GM19463 (cell line): ENCODE measurements at regions not wholly inside any gene's neighbourhood (a gene's known extent, or its start where the extent isn't known, plus 50 kb on each side); places are given as distances from the start of the nearest gene placed in this dataset.
"Not testable (repeated sequence)": the region's sequence is repeated elsewhere in the genome, so short reads cannot be mapped to it uniquely, and the experiment has no call there.

Source experiments
- ATAC-seq: cut with Tn5 transposase; IDR thresholded peaks from one replicate; pipeline ENCODE4 v1.9.1; 2021; ENCODE audit warnings: mild to moderate bottlenecking, moderate library complexity; ENCODE audit not compliant: unreplicated experiment

GRCh38 chr6:131424475-131424874 lies 148.6 kb upstream of the ARG1 start:
- ATAC-seq: no peak

DNA sequence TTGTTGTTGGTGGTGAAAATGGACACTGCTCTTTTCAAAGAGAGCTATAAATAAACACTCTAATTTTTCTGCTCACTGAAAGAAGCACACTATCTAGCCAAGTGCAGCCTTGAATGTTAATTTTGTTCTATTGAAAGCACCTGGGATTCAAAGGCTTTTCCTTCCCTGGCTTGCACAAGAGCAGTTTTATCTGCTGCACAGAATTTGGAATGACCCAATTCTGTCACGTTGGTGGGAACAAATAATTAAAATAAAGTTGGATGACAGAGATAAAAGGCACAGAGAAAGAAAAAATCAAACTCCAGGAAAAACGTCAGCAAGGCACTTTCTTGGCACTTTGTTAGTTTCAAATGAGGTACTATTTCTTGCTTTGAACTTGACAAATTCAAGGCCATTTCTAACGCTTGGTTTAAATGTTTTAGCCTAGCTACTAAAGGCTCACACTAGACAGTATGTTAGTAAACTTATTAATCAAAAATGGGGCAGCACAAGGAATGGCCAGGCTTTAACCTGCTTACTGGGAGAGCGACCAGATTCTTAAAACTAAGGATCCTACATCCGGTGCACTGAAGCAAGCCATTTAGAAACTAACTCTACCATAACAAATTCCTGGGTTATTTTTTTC lies 145.5 kb upstream of the ARG1 start:
- no peak for ATAC-seq

DNA sequence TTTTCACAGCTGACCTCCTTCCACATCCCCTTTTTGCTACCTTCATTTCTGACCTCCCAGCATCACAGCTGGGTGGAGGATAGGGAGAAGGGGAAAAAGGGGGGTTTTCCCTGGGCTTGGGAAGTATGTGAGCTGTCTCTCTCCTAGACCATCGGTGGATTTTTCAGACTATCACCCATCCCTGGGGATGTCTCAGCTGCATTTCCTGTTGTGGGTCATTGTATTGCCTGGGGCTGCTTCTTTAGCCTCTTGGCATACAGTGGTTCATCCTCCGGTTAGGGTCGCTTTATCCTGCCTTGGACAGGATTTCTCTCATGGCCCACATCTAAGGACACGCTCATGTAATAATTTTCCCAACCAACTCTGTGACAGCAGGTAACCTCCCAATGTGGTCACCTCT lies 142.5 kb upstream of the ARG1 start:
- ATAC-seq: no peak

- ATAC-seq: no peak
Measured at GRCh38 chr6:131431718-131432117, 141.3 kb upstream of the ARG1 start.

DNA sequence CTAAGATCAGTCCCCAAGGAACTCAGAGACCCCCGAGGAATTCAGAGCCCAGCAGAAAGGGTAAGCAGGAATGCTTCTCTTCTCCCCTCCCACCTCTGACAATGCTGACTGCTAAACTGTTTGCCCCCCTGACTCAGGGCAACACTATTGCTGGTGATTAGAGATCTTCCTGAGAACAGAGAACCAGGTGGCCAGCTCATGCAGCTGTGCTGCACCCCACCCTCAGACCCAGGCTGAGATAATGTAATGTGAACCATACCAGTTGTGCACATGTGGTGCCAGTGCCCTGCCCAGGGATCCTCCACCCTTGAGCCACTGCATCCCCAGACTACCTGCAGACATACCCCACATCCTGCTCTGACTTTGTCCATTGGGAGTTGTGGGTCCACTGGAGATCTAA lies 139.1 kb upstream of the ARG1 start:
- ATAC-seq: no peak

GRCh38 chr6:131436358-131436757 lies 136.7 kb upstream of the ARG1 start:
- no peak for ATAC-seq

DNA sequence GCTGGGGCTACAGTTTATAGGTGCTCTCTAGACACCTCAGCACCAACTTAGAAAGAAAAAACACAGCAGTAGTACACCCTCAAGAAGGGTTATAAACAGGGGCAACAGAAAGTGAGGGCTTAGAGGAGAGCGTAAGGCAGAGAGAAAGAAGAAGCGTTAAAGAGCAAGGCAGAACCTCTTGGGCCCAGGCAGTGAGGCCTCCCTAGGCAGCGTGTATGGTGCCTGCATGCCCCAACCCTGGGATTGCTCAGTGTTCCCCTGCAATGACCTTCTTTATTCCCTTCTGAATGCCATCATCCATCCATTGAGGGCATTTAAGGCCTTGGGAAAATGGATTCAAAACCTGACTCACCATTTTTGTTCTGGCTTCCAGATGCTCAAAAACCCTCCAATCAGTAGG lies 130.0 kb upstream of the ARG1 start:
- ATAC-seq: no peak

DNA sequence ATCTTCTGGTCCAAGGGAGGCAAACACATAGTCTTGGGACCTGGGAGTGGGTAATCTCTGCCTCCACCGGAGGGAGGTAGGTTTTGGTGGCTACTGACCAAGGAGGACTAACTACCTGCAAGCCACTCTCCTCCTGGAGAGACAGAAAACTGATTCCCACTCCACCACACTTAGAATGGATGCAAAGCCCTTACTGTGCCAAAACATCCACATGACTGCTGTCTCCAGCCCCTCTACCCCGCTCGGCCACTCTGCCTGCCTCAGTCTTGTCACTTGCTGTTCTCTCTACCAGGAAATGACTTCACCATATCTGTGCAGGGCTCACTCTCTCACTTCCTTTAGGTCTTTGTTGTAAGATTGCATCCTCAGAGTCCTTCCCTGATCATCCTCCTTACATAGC lies 129.5 kb upstream of the ARG1 start:
- ATAC-seq: no peak

GRCh38 chr6:131445356-131445755 lies 127.7 kb upstream of the ARG1 start:
- ATAC-seq: not testable (repeated sequence)

DNA sequence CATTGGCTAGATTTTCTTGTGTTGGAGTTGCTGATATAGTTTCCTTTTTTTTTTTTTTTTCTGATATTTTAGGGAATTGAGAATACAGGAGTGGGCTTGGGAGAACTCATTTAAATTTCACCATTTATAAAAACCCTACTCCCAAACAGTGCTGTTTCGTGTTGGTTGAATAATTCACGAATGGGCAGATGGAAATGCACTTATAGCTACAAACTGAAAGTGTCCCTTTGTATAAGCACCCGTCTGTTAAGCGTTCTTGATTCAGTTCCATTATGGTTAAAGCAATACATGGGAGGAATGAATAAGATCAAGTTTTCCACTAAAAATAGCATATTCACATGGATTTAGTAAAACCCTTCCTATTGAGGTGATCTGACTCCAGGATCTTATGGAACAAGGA lies 122.2 kb upstream of the ARG1 start:
- ATAC-seq: no peak

- ATAC-seq: no peak
Measured at GRCh38 chr6:131451321-131452144, 121.5 kb upstream of the ARG1 start.

GRCh38 chr6:131453803-131454202 lies 119.2 kb upstream of the ARG1 start:
- no peak for ATAC-seq

- no peak for ATAC-seq
Measured at GRCh38 chr6:131456565-131456964, 116.5 kb upstream of the ARG1 start.

DNA sequence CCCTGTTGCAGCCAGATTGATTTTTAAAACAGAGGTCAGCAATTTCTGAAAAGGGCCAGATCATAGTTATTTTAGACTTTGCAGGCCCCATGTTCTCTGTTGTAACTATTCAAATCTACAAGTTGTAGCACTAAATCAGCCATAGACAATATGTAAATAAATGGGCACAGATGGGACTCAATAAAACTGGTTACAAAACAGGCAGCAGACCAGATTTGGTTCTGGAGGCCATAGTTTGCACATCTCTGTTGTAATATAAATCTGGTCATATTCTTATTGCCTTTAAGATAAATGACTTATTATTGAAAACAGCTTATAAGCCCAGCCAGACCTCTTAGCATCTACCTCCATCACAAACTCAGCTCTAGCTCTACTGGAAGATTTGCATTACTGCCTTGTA lies 114.0 kb upstream of the ARG1 start:
- no peak for ATAC-seq

- no peak for ATAC-seq
Measured at GRCh38 chr6:131460614-131461000, 112.4 kb upstream of the ARG1 start.

GRCh38 chr6:131469130-131469529 lies 103.9 kb upstream of the ARG1 start:
- no peak for ATAC-seq

- ATAC-seq: no peak
Measured at GRCh38 chr6:131470534-131470933, 102.5 kb upstream of the ARG1 start.

GRCh38 chr6:131471331-131471730 lies 101.7 kb upstream of the ARG1 start:
- ATAC-seq: no peak

DNA sequence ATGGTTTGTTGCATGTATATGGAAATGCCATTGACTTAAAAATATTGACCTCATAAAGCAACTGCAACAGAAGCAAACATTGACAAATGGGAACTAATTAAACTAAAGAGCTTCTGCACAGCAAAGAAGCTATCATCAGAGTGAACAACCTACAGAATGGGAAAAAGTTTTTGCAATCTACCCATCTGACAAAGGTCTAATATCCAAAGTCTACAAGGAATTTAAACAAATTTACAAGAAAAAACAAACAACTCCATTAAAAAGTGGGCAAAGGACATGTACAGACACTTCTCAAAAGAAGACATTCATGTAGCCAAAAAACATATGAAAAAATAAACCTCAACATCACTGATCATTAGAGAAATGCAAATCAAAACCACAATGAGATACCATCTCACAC lies 99.7 kb upstream of the ARG1 start:
- not testable (repeated sequence) for ATAC-seq

DNA sequence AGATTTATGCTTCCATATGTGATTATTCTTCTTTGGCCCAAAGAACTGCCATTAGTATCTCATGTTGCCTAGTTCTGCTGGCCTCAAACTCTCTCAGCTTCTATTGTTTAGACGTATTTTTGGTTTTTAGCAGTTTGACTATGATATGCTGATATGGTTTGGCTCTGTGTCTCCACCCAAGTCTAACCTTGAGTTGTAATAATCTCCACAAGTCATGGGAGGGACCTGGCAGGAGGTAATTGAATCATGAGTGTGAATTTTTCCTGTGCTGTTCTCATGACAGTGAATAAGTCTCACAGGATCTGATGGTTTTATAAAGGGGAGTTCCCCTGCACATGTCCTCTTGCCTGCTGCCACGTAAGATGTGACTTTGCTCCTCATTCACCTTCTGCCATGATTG lies 96.7 kb upstream of the ARG1 start:
- no peak for ATAC-seq

DNA sequence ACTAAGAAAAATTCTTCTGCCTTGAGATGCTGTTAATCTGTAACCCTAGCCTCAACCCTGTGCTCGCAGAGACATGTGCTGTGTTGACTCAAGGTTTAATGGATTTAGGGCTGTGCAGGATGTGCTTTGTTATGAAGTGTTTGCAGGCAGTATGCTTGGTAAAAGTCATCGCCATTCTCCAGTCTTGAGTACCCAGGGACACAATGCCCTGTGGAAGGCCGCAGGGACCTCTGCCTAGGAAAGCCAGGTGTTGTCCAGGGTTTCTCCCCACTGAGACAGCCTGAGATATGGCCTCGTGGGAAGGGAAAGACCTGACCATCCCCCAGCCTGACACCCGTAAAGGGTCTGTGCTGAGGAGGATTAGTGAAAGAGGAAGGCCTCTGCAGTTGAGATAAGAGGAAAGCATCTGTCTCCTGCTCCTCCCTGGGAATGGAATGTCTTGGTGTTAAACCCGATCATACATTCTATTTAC lies 94.2 kb upstream of the ARG1 start:
- not testable (repeated sequence) for ATAC-seq

DNA sequence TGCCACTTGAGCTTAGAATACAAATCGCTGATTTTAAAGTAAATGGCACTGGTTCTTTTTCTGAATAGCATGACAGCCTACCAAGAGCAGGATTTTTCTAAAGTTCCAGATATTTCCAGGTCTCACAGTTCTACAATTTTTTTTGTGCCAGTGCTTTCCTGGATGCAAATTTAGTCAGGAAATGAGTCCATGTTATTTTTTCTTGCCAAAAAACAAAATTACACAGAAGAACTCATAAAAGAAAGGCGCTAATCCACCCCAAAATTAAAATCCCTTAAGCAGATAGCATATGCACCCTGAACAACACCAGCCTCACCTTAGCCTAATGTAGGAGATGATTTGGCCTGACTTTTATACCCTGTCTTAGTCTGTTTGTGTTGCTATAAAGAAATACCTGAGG lies 86.4 kb upstream of the ARG1 start:
- no peak for ATAC-seq

- no peak for ATAC-seq
Measured at GRCh38 chr6:131488780-131489179, 84.2 kb upstream of the ARG1 start.
